Endodermal cell (in vitro differentiated cells): ENCODE measurements at regions not wholly inside any gene's neighbourhood (a gene's known extent, or its start where the extent isn't known, plus 50 kb on each side); places are given as distances from the start of the nearest gene placed in this dataset.
A peak's percentile ranks its signal among the peaks of the same experiment; 100 is the strongest.

Experiments used
- DNase-seq: peaks from one replicate; pipeline ENCODE4 v3.0.0-alpha.2; 2017
- H3K27ac ChIP-seq: 2 replicates; pipeline ENCODE4 v1.5.1; 2013; ENCODE audit warnings: mild to moderate bottlenecking, low read depth, low read length, moderate library complexity
- H3K27me3 ChIP-seq: 2 replicates; pipeline ENCODE4 v1.6.1; 2013; ENCODE audit warnings: mild to moderate bottlenecking, low read length, moderate library complexity; ENCODE audit not compliant: insufficient read depth, control insufficient read depth, poor library complexity, severe bottlenecking
- H3K36me3 ChIP-seq: 2 replicates; pipeline ENCODE4 v1.7.0; 2013; ENCODE audit warnings: mild to moderate bottlenecking, low read length, moderate library complexity; ENCODE audit not compliant: control insufficient read depth, insufficient read depth
- H3K4me1 ChIP-seq: one replicate; pipeline ENCODE4 v1.7.0; 2013; ENCODE audit warnings: low read length; ENCODE audit not compliant: control insufficient read depth, insufficient read depth
- H3K4me3 ChIP-seq: 2 replicates; pipeline ENCODE4 v1.5.1; 2013; ENCODE audit warnings: mild to moderate bottlenecking, low read length, moderate library complexity
- H3K9ac ChIP-seq: 2 replicates; pipeline ENCODE4 v1.6.1; 2013; ENCODE audit warnings: mild to moderate bottlenecking, low read length, moderate library complexity; ENCODE audit not compliant: poor library complexity, severe bottlenecking; ENCODE audit errors: extremely low read depth
- H3K9me3 ChIP-seq: 2 replicates; pipeline ENCODE4 v1.6.1; 2013; ENCODE audit warnings: mild to moderate bottlenecking, low read length, moderate library complexity; ENCODE audit not compliant: control insufficient read depth
- H3K27ac Mint-ChIP-seq: 2 replicates; pipeline ENCODE4 v1.8.0; 2020; ENCODE audit warnings: mixed read lengths
- H3K27me3 Mint-ChIP-seq: 2 replicates; pipeline ENCODE4 v1.8.0; 2021; ENCODE audit warnings: mild to moderate bottlenecking, mixed read lengths; ENCODE audit not compliant: insufficient read depth
- H3K36me3 Mint-ChIP-seq: 2 replicates; pipeline ENCODE4 v1.8.0; 2020; ENCODE audit warnings: low read depth, mixed read lengths
- H3K4me1 Mint-ChIP-seq: 2 replicates; pipeline ENCODE4 v1.8.0; 2020; ENCODE audit warnings: mixed read lengths
- H3K4me3 Mint-ChIP-seq: 2 replicates; pipeline ENCODE4 v1.8.0; 2020; ENCODE audit warnings: mild to moderate bottlenecking, moderate library complexity, mixed read lengths
- H3K9me3 Mint-ChIP-seq: 2 replicates; pipeline ENCODE4 v1.8.0; 2020; ENCODE audit warnings: mild to moderate bottlenecking, mixed read lengths
- CTCF ChIP-seq: fragments of 200-600 bp; sonication (generic); conservative IDR thresholded peaks from 2 replicates; pipeline ENCODE4 v1.5.0; 2021; ENCODE audit warnings: antibody characterized with exemption, mild to moderate bottlenecking
- WGBS, 2 experiments: methylation state at CpG; one replicate each; pipeline versions ENCODE4 v1.1.5 to v1.1.7; 2013; ENCODE audit warnings: missing lambda C conversion rate in 2 of 2, mixed read lengths in 1 of 2; ENCODE audit not compliant: insufficient coverage in 1 of 2, insufficient read length in 1 of 2; 5-methylcytosine and 5-hydroxymethylcytosine counted together

- H3K9me3 Mint-ChIP-seq = no peaks in the 10 kb centered on the region
- no peaks in the 10 kb centered on the region for H3K9me3 ChIP-seq
- TF ChIP-seq CTCF = no peak
- WGBS, 2 experiments = no CpG with 5 or more reads among the region's 1 CpG
- no peaks in the 10 kb centered on the region for H3K36me3 ChIP-seq
- H3K27me3 ChIP-seq = no peaks in the 10 kb centered on the region
- no peak overlapping the region for H3K27ac Mint-ChIP-seq
- DNase-seq = no peak
- H3K4me3 Mint-ChIP-seq = no peak overlapping the region
- no peaks in the 10 kb centered on the region for H3K4me1 ChIP-seq
- H3K9ac ChIP-seq = no peak overlapping the region
- no peaks in the 10 kb centered on the region for H3K4me1 Mint-ChIP-seq
- peak overlapping the region; percentile 6 for H3K27ac ChIP-seq
- peaks cover 3% of the 10 kb centered on the region for H3K27me3 Mint-ChIP-seq
- H3K4me3 ChIP-seq = no peak overlapping the region
- no peaks in the 10 kb centered on the region for H3K36me3 Mint-ChIP-seq
Observed at GRCh38 chr9:78685471-78685870, 388.5 kb downstream of the PSAT1 start.

GRCh38 chr9:78688796-78689195 is 391.9 kb downstream of the PSAT1 start:
- Mint-ChIP-seq H3K4me1 (no peaks in the 10 kb centered on the region), H3K27me3 (no peaks in the 10 kb centered on the region), H3K27ac (no peak overlapping the region)

GRCh38 chr9:78691542-78691941 is 394.6 kb downstream of the PSAT1 start:
- Histone ChIP-seq H3K27ac (no peak overlapping the region), H3K27me3 (no peaks in the 10 kb centered on the region), H3K36me3 (no peaks in the 10 kb centered on the region), H3K4me3 (no peak overlapping the region), H3K9me3 (no peaks in the 10 kb centered on the region), H3K9ac (no peak overlapping the region), H3K4me1 (no peaks in the 10 kb centered on the region)
- Mint-ChIP-seq H3K27ac (no peak overlapping the region), H3K27me3 (no peaks in the 10 kb centered on the region), H3K4me3 (no peak overlapping the region), H3K36me3 (no peaks in the 10 kb centered on the region), H3K9me3 (no peaks in the 10 kb centered on the region), H3K4me1 (peaks cover 8% of the 10 kb centered on the region)
- WGBS, 2 experiments = 90 to 100% methylated on average over 2 of the region's 2 CpGs
- TF ChIP-seq CTCF = no peak
- DNase-seq = no peak

More at GRCh38 chr9:78688796-78689195, 391.9 kb downstream of the PSAT1 start:
- Mint-ChIP-seq H3K36me3 (no peaks in the 10 kb centered on the region), H3K9me3 (no peaks in the 10 kb centered on the region), H3K4me3 (no peak overlapping the region)
- Histone ChIP-seq H3K36me3 (no peaks in the 10 kb centered on the region), H3K4me3 (no peak overlapping the region), H3K27ac (no peak overlapping the region), H3K4me1 (no peaks in the 10 kb centered on the region), H3K9ac (no peak overlapping the region), H3K9me3 (no peaks in the 10 kb centered on the region), H3K27me3 (no peaks in the 10 kb centered on the region)
- WGBS, 2 experiments = 90% methylated on average over 1 of the region's 1 CpG; no CpG with 5 or more reads in 1 of the 2 experiments
- DNase-seq = no peak
- no peak for TF ChIP-seq CTCF
